BLaER1 (cell line): ENCODE measurements at regions not wholly inside any gene's neighbourhood (a gene's known extent, or its start where the extent isn't known, plus 50 kb on each side); places are given as distances from the start of the nearest gene placed in this dataset.

Experiments used
- H3K27ac ChIP-seq: shearing (Covaris generic); formaldehyde crosslinking; 2 replicates; pipeline ENCODE4 v1.8.1; 2022
- H3K27me3 ChIP-seq: shearing (Covaris generic); formaldehyde crosslinking; 2 replicates; pipeline ENCODE4 v1.8.1; 2022
- H3K36me3 ChIP-seq: shearing (Covaris generic); formaldehyde crosslinking; 2 replicates; pipeline ENCODE4 v1.8.1; 2022
- H3K4me1 ChIP-seq: shearing (Covaris generic); formaldehyde crosslinking; 2 replicates; pipeline ENCODE4 v1.8.1; 2022
- H3K4me2 ChIP-seq: shearing (Covaris generic); formaldehyde crosslinking; 2 replicates; pipeline ENCODE4 v1.8.1; 2022
- H3K4me3 ChIP-seq: shearing (Covaris generic); formaldehyde crosslinking; 2 replicates; pipeline ENCODE4 v1.8.1; 2022
- H3K9ac ChIP-seq: shearing (Covaris generic); formaldehyde crosslinking; 2 replicates; pipeline ENCODE4 v1.8.1; 2022
- H3K9me3 ChIP-seq: shearing (Covaris generic); formaldehyde crosslinking; 2 replicates; pipeline ENCODE4 v1.8.1; 2022
- H4K20me1 ChIP-seq: shearing (Covaris generic); formaldehyde crosslinking; 2 replicates; pipeline ENCODE4 v1.8.1; 2022
- Cebpa-rat ChIP-seq: shearing (Covaris generic); IDR thresholded peaks from 2 replicates; pipeline ENCODE4 v1.8.1; 2022

- no peaks in the 10 kb centered on the region for H3K27me3 ChIP-seq
- H3K27ac ChIP-seq = no peak overlapping the region
- no peaks in the 10 kb centered on the region for H3K9me3 ChIP-seq
- no peaks in the 10 kb centered on the region for H3K36me3 ChIP-seq
- no peaks in the 10 kb centered on the region for H3K4me1 ChIP-seq
- no peak overlapping the region for H3K4me2 ChIP-seq
- no peak for TF ChIP-seq Cebpa-rat
- no peak overlapping the region for H3K9ac ChIP-seq
- H4K20me1 ChIP-seq = no peaks in the 10 kb centered on the region
- no peak overlapping the region for H3K4me3 ChIP-seq
Measured at GRCh38 chr14:42710071-42710470, 1103.4 kb downstream of the LRFN5 start.

GRCh38 chr14:42703501-42703900 lies 1096.8 kb downstream of the LRFN5 start:
- no peaks in the 10 kb centered on the region for H3K27me3 ChIP-seq
- no peaks in the 10 kb centered on the region for H3K4me1 ChIP-seq
- H4K20me1 ChIP-seq = no peaks in the 10 kb centered on the region
- no peak for TF ChIP-seq Cebpa-rat
- H3K9ac ChIP-seq = no peak overlapping the region
- no peak overlapping the region for H3K4me3 ChIP-seq
- H3K27ac ChIP-seq = no peak overlapping the region
- H3K4me2 ChIP-seq = no peak overlapping the region
- H3K9me3 ChIP-seq = no peaks in the 10 kb centered on the region
- H3K36me3 ChIP-seq = no peaks in the 10 kb centered on the region

GRCh38 chr14:42687421-42687820 lies 1080.7 kb downstream of the LRFN5 start:
- TF ChIP-seq Cebpa-rat = no peak
- H3K4me2 ChIP-seq = no peak overlapping the region
- H4K20me1 ChIP-seq = no peaks in the 10 kb centered on the region
- H3K36me3 ChIP-seq = no peaks in the 10 kb centered on the region
- no peaks in the 10 kb centered on the region for H3K27me3 ChIP-seq
- no peak overlapping the region for H3K4me3 ChIP-seq
- H3K4me1 ChIP-seq = no peaks in the 10 kb centered on the region
- H3K27ac ChIP-seq = no peak overlapping the region
- H3K9ac ChIP-seq = no peak overlapping the region
- H3K9me3 ChIP-seq = no peaks in the 10 kb centered on the region

GRCh38 chr14:42683707-42684106 lies 1077.0 kb downstream of the LRFN5 start:
- Histone ChIP-seq H3K27ac (no peak overlapping the region), H3K9ac (no peak overlapping the region), H4K20me1 (no peaks in the 10 kb centered on the region), H3K4me1 (no peaks in the 10 kb centered on the region), H3K4me2 (no peak overlapping the region), H3K27me3 (no peaks in the 10 kb centered on the region), H3K36me3 (no peaks in the 10 kb centered on the region), H3K9me3 (no peaks in the 10 kb centered on the region), H3K4me3 (no peak overlapping the region)
- no peak; the same call in 1 of the 2 replicates for TF ChIP-seq Cebpa-rat

GRCh38 chr14:42676636-42677035 lies 1070.0 kb downstream of the LRFN5 start:
- no peak overlapping the region for H3K4me2 ChIP-seq
- TF ChIP-seq Cebpa-rat = no peak
- no peak overlapping the region for H3K27ac ChIP-seq
- H3K4me1 ChIP-seq = no peaks in the 10 kb centered on the region
- H3K36me3 ChIP-seq = no peaks in the 10 kb centered on the region
- no peak overlapping the region for H3K9ac ChIP-seq
- no peaks in the 10 kb centered on the region for H3K27me3 ChIP-seq
- H3K4me3 ChIP-seq = no peak overlapping the region
- H3K9me3 ChIP-seq = no peaks in the 10 kb centered on the region
- H4K20me1 ChIP-seq = no peaks in the 10 kb centered on the region

- H4K20me1 ChIP-seq = no peaks in the 10 kb centered on the region
Measured at GRCh38 chr14:42673963-42674362, 1067.3 kb downstream of the LRFN5 start.

GRCh38 chr14:42671636-42672035 lies 1065.0 kb downstream of the LRFN5 start:
- Histone ChIP-seq H3K27me3 (no peaks in the 10 kb centered on the region), H3K27ac (no peak overlapping the region), H3K9me3 (no peaks in the 10 kb centered on the region), H3K4me3 (no peak overlapping the region), H3K9ac (no peak overlapping the region), H4K20me1 (no peaks in the 10 kb centered on the region), H3K4me1 (no peaks in the 10 kb centered on the region), H3K36me3 (no peaks in the 10 kb centered on the region), H3K4me2 (no peak overlapping the region)
- no peak for TF ChIP-seq Cebpa-rat

More at GRCh38 chr14:42673963-42674362, 1067.3 kb downstream of the LRFN5 start:
- no peak for TF ChIP-seq Cebpa-rat
- H3K4me2 ChIP-seq = no peak overlapping the region
- H3K4me3 ChIP-seq = no peak overlapping the region
- no peaks in the 10 kb centered on the region for H3K36me3 ChIP-seq
- H3K9ac ChIP-seq = no peak overlapping the region
- no peaks in the 10 kb centered on the region for H3K27me3 ChIP-seq
- H3K4me1 ChIP-seq = no peaks in the 10 kb centered on the region
- no peak overlapping the region for H3K27ac ChIP-seq
- no peaks in the 10 kb centered on the region for H3K9me3 ChIP-seq

- no peaks in the 10 kb centered on the region for H3K9me3 ChIP-seq
- H3K9ac ChIP-seq = no peak overlapping the region
- no peak overlapping the region for H3K27ac ChIP-seq
- no peaks in the 10 kb centered on the region for H3K36me3 ChIP-seq
- H4K20me1 ChIP-seq = no peaks in the 10 kb centered on the region
- H3K4me2 ChIP-seq = no peak overlapping the region
- no peaks in the 10 kb centered on the region for H3K27me3 ChIP-seq
- H3K4me3 ChIP-seq = no peak overlapping the region
- no peak for TF ChIP-seq Cebpa-rat
- no peaks in the 10 kb centered on the region for H3K4me1 ChIP-seq
Measured at GRCh38 chr14:42665083-42665482, 1058.4 kb downstream of the LRFN5 start.

GRCh38 chr14:42664190-42664589 lies 1057.5 kb downstream of the LRFN5 start:
- no peaks in the 10 kb centered on the region for H3K36me3 ChIP-seq
- TF ChIP-seq Cebpa-rat = no peak
- H3K4me3 ChIP-seq = no peak overlapping the region
- H3K27me3 ChIP-seq = no peaks in the 10 kb centered on the region
- H3K4me1 ChIP-seq = no peaks in the 10 kb centered on the region
- H3K9me3 ChIP-seq = no peaks in the 10 kb centered on the region
- no peak overlapping the region for H3K27ac ChIP-seq
- H3K9ac ChIP-seq = no peak overlapping the region
- H4K20me1 ChIP-seq = no peaks in the 10 kb centered on the region
- no peak overlapping the region for H3K4me2 ChIP-seq

GRCh38 chr14:42654707-42655106 lies 1048.0 kb downstream of the LRFN5 start:
- no peak for TF ChIP-seq Cebpa-rat
- Histone ChIP-seq H4K20me1 (no peaks in the 10 kb centered on the region), H3K4me1 (no peaks in the 10 kb centered on the region), H3K36me3 (no peaks in the 10 kb centered on the region), H3K9ac (no peak overlapping the region), H3K4me3 (no peak overlapping the region), H3K27me3 (no peaks in the 10 kb centered on the region), H3K4me2 (no peak overlapping the region), H3K27ac (no peak overlapping the region), H3K9me3 (no peaks in the 10 kb centered on the region)

- Histone ChIP-seq H3K4me3 (no peak overlapping the region), H3K4me2 (no peak overlapping the region), H3K36me3 (no peaks in the 10 kb centered on the region), H3K4me1 (no peaks in the 10 kb centered on the region), H4K20me1 (no peaks in the 10 kb centered on the region), H3K9me3 (no peaks in the 10 kb centered on the region), H3K9ac (no peak overlapping the region), H3K27ac (no peak overlapping the region), H3K27me3 (no peaks in the 10 kb centered on the region)
- no peak for TF ChIP-seq Cebpa-rat
Measured at GRCh38 chr14:42642787-42643186, 1036.1 kb downstream of the LRFN5 start.
